AG09309 (cell line): ENCODE measurements at regions not wholly inside any gene's neighbourhood (a gene's known extent, or its start where the extent isn't known, plus 50 kb on each side); places are given as distances from the start of the nearest gene placed in this dataset.

ENCODE experiments used
- DNase-seq: peaks from one replicate; pipeline ENCODE4 v3.0.0-alpha.2; 2010; ENCODE audit warnings: low read depth
- H3K4me3 ChIP-seq: 2 replicates; pipeline ENCODE4 v1.5.1; 2011; ENCODE audit warnings: mild to moderate bottlenecking, low read depth, low read length, moderate library complexity; ENCODE audit not compliant: control insufficient read depth
- TF ChIP-seq, protein P1 (sequence below): IDR thresholded peaks from 2 replicates; pipeline ENCODE4 v1.5.1; 2011; ENCODE audit warnings: mild to moderate bottlenecking, low read depth, low read length, inconsistent platforms; ENCODE audit not compliant: insufficient read depth, control insufficient read depth; ENCODE audit errors: missing control alignments

GRCh38 chr4:16292585-16292984 lies 66.3 kb upstream of the TAPT1 start:
- TF ChIP-seq, protein P1, sequence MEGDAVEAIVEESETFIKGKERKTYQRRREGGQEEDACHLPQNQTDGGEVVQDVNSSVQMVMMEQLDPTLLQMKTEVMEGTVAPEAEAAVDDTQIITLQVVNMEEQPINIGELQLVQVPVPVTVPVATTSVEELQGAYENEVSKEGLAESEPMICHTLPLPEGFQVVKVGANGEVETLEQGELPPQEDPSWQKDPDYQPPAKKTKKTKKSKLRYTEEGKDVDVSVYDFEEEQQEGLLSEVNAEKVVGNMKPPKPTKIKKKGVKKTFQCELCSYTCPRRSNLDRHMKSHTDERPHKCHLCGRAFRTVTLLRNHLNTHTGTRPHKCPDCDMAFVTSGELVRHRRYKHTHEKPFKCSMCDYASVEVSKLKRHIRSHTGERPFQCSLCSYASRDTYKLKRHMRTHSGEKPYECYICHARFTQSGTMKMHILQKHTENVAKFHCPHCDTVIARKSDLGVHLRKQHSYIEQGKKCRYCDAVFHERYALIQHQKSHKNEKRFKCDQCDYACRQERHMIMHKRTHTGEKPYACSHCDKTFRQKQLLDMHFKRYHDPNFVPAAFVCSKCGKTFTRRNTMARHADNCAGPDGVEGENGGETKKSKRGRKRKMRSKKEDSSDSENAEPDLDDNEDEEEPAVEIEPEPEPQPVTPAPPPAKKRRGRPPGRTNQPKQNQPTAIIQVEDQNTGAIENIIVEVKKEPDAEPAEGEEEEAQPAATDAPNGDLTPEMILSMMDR: no peak
- H3K4me3 ChIP-seq: no peak overlapping the region
- DNase-seq: no peak

- TF ChIP-seq, protein P1: no peak
- H3K4me3 ChIP-seq: no peak overlapping the region
- DNase-seq: no peak
These were observed 64.6 kb upstream of the TAPT1 start for GRCh38 chr4:16290681-16291420.

GRCh38 chr4:16289897-16290554 lies 63.8 kb upstream of the TAPT1 start:
- H3K4me3 ChIP-seq: no peak overlapping the region
- no peak for DNase-seq
- TF ChIP-seq, protein P1: peak; percentile 59

DNA sequence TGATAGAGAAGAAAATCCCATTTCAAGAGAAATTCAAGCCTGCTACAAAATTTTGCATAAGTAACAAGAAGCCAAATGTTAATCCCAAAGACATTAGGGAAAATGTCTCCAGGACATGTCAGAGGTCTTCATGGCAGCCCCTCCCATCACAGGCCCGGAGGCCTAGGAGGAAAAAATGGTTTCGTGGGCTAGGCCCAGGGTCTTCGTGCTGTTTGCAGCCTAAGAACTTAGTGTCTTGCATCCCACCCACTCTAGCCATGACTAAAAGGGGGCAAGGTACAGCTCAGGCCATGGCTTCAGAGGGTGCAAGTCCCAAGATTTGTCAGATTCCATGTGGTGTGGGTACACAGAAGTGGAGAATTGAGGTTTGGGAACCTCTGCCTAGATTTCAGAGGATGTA lies 57.8 kb upstream of the TAPT1 start:
- TF ChIP-seq, protein P1: no peak
- no peak for DNase-seq
- H3K4me3 ChIP-seq: no peak overlapping the region

- no peak for DNase-seq
- no peak overlapping the region for H3K4me3 ChIP-seq
- TF ChIP-seq, protein P1: peak; percentile 23
These were observed 51.9 kb upstream of the TAPT1 start for GRCh38 chr4:16278178-16278577.
